GM21447 (cell line): ENCODE measurements at regions not wholly inside any gene's neighbourhood (a gene's known extent, or its start where the extent isn't known, plus 50 kb on each side); places are given as distances from the start of the nearest gene placed in this dataset.
"Not testable (repeated sequence)": the region's sequence is repeated elsewhere in the genome, so short reads cannot be mapped to it uniquely, and the experiment has no call there.

Experiments used
- ATAC-seq: cut with Tn5 transposase; IDR thresholded peaks from one replicate; pipeline ENCODE4 v1.9.1; 2021; ENCODE audit not compliant: unreplicated experiment

- ATAC-seq = no peak
Observed at GRCh38 chr3:59244343-59244742, 194.5 kb upstream of the CFAP20DC start.

GRCh38 chr3:59243476-59243875, 193.7 kb upstream of the CFAP20DC start:
- no peak for ATAC-seq

- ATAC-seq = no peak
Observed at GRCh38 chr3:59240666-59241255, 190.9 kb upstream of the CFAP20DC start.

- ATAC-seq = no peak
Observed at GRCh38 chr3:59237121-59237520, 187.3 kb upstream of the CFAP20DC start.

- ATAC-seq = peak; percentile 86
Observed at GRCh38 chr3:59235634-59236012, 185.8 kb upstream of the CFAP20DC start.

GRCh38 chr3:59234884-59235633, 185.2 kb upstream of the CFAP20DC start:
- peak; percentile 8 for ATAC-seq

- not testable (repeated sequence) for ATAC-seq
Observed at GRCh38 chr3:59230379-59230778, 180.6 kb upstream of the CFAP20DC start.

GRCh38 chr3:59213860-59214259, 164.0 kb upstream of the CFAP20DC start:
- ATAC-seq = no peak

- ATAC-seq = peak; percentile 67
Observed at GRCh38 chr3:59212128-59212779, 162.4 kb upstream of the CFAP20DC start.

- no peak for ATAC-seq
Observed at GRCh38 chr3:59210260-59210659, 160.4 kb upstream of the CFAP20DC start.

DNA sequence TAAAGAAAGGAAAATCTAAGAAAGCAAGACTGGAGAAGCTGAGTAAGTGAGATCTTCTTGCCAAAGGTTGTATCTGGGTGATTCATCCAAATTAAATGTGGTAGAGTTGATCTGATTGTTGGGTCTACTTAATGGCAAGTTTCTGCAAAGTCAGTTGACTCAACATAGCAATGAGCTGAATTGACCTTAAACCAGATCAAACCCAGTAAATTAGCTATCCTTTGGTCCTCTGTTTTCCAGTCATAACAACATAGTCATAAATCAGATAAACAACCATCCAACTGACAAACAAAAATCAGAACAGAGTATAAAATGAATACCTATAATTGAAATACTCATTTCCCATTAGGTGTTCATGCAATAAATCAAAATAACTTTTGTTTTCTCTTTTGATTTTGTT, 142.6 kb upstream of the CFAP20DC start:
- ATAC-seq = no peak

DNA sequence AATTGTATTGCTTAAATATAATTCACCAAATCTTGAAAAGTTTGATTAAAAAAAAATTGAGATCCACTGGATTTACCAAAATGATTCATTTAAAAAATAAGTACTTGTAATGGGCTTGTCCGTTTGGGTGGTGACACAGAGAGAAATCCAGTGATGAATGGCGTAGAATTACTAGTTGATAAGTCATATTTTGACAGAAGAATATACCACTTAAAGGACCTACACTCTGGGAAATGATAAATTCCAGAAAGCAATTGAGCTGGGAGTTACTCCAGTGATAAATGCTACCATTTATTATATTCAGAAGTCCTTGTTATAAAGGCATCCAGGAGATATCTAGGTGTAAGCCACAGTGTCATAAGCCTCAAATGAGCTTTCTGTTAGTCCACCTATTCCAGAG, 141.8 kb upstream of the CFAP20DC start:
- no peak for ATAC-seq

GRCh38 chr3:59189939-59190338, 140.1 kb upstream of the CFAP20DC start:
- no peak for ATAC-seq

GRCh38 chr3:59189526-59189925, 139.7 kb upstream of the CFAP20DC start:
- no peak for ATAC-seq

GRCh38 chr3:59186725-59187124, 136.9 kb upstream of the CFAP20DC start:
- ATAC-seq = no peak

DNA sequence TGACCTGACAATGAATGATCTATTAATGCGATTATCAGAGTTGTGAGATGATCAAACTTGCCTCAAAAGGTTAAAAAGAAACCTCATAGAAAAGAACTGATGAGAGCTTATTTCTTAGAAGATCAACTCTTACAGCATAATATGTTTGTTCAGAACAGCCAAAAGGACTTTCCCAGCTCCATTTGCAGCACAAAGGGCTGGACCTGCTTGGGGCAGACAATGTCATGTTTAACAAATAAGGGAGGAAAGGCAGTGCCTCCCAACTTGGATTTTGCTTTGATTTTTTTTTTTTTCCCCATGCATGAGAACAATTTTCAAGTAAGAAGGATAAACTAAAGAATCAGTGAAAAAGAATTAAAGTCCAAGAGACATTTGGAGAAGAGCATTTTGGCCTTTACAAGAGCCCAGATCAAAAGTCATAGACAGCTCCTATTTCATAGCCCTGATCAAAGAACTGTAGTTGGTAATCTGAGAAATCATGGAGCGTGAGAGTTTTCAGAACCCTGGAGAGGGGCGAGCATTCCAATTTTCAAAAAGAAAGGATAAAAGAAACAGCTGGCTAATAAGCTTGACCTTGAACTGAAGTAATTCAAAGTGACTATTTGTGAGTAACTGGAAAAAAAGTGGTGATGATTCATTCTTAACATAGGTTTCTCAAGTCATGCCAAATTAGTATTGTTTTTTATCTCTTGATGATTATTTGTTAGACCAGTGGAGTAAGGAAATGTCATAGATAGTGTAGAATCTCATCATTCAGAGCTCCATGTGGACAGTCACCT, 136.0 kb upstream of the CFAP20DC start:
- ATAC-seq = no peak

GRCh38 chr3:59180006-59180405, 130.2 kb upstream of the CFAP20DC start:
- no peak for ATAC-seq

DNA sequence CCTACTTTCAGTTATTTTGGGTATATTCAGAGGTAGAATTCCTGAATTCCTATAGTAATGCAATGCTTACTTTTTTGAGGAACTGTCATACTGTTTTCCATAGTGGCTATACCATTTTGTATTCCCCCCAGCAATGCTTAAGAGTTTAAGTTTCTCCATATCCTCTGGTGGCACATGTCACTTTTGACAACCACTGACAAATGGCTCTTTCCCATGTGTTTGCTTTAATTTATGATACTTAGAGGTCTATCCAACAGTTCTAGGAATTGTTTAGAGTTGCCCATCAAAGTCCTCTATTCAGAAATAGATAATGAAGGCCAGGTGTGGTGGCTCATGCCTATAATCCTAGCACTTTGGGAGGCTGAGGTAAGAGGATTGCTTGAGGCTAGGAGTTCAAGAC, 128.9 kb upstream of the CFAP20DC start:
- ATAC-seq = no peak

GRCh38 chr3:59171491-59171890, 121.7 kb upstream of the CFAP20DC start:
- ATAC-seq = no peak

GRCh38 chr3:59170166-59170565, 120.3 kb upstream of the CFAP20DC start:
- ATAC-seq = not testable (repeated sequence)

DNA sequence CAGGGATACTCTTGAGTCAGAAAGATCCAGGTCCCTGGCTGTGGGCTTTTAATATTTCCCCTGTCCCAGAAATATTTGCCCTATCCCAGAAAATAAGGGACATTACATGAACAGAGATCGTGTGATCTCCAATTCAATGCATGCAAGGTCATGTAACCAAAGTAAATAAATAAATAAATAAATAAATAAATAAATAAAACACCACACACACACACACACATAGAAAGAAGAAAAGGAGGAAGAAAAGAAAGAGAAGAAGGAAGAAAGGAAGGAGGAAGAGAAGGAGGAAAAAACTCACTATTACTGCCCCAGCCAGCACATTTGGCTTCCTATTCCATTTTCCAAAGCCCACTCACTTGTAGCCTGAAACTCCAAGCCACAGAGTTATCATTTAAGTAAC, 117.9 kb upstream of the CFAP20DC start:
- ATAC-seq = no peak

GRCh38 chr3:59163953-59164352, 114.1 kb upstream of the CFAP20DC start:
- no peak for ATAC-seq
